SK-N-SH (cell line): ENCODE measurements at regions not wholly inside any gene's neighbourhood (a gene's known extent, or its start where the extent isn't known, plus 50 kb on each side); places are given as distances from the start of the nearest gene placed in this dataset.

Experiments used
- GABPA ChIP-seq: IDR thresholded peaks from 2 replicates; pipeline ENCODE4 v1.4.0; 2012; ENCODE audit warnings: low read depth, mild to moderate bottlenecking
- GATA2 ChIP-seq: sonication (generic); formaldehyde crosslinking; IDR thresholded peaks from 2 replicates; pipeline ENCODE4 v1.5.0; 2020; ENCODE audit warnings: mild to moderate bottlenecking, missing genetic modification reagents
- NFIC ChIP-seq: IDR thresholded peaks from 2 replicates; pipeline ENCODE4 v1.4.0; 2012; ENCODE audit warnings: borderline replicate concordance
- PBX3 ChIP-seq: IDR thresholded peaks from 2 replicates; pipeline ENCODE4; 2012
- POLR2AphosphoS5 ChIP-seq: IDR thresholded peaks from 2 replicates; pipeline ENCODE4 v1.6.1; 2012; ENCODE audit warnings: low read depth, low read length
- RAD21 ChIP-seq: IDR thresholded peaks from 2 replicates; pipeline ENCODE4 v1.6.1; 2012; ENCODE audit warnings: mild to moderate bottlenecking, low read length
- REST ChIP-seq: IDR thresholded peaks from 2 replicates; pipeline ENCODE4 v1.6.1; 2012; ENCODE audit warnings: mild to moderate bottlenecking, low read depth, low read length, moderate library complexity
- RFX5 ChIP-seq: IDR thresholded peaks from 2 replicates; pipeline ENCODE4 v1.6.1; 2012; ENCODE audit warnings: mild to moderate bottlenecking, improper control_type of control experiment, low read length
- RXRA ChIP-seq: IDR thresholded peaks from 2 replicates; pipeline ENCODE4 v1.4.0; 2012; ENCODE audit warnings: low read depth, mild to moderate bottlenecking, borderline replicate concordance
- TEAD4 ChIP-seq: IDR thresholded peaks from 2 replicates; pipeline ENCODE4 v1.4.0; 2012; ENCODE audit warnings: mild to moderate bottlenecking, borderline replicate concordance; ENCODE audit not compliant: insufficient read depth
- TF ChIP-seq, protein P1 (sequence below): fragments of 150-350 bp; IDR thresholded peaks from 2 replicates; pipeline ENCODE4 v1.6.1; 2017; ENCODE audit warnings: antibody characterized with exemption, low read length, low read depth, borderline replicate concordance
- TF ChIP-seq, protein P2 (sequence below): fragments of 200-600 bp; sonication (generic); IDR thresholded peaks from 2 replicates; pipeline ENCODE4 v1.6.1; 2017; ENCODE audit warnings: antibody characterized with exemption, mild to moderate bottlenecking, moderate library complexity

DNA sequence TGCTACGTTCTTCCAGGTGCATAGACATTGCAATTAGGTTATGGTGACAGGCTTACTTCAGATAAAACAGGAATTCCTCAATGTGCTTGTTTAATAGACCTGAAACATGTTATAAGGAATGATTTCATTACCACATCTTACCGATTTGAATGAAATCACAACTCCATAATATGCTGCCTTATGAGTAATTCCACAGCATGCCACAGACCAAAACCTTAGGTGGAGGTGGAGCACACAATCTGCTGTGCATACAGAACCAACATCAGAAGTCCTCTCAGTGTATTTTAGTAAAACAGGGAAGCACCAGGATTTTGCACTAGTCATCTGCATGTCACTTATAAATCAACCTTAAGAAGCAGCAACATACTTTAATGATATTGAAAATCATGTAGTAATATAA lies 148.9 kb upstream of the TSHZ2 start:
- TF ChIP-seq RFX5 (no peak), RAD21 (no peak), TEAD4 (no peak), REST (no peak), POLR2AphosphoS5 (no peak), RXRA (no peak), GATA2 (no peak), GABPA (no peak), NFIC (no peak), PBX3 (no peak)
- TF ChIP-seq, protein P1, sequence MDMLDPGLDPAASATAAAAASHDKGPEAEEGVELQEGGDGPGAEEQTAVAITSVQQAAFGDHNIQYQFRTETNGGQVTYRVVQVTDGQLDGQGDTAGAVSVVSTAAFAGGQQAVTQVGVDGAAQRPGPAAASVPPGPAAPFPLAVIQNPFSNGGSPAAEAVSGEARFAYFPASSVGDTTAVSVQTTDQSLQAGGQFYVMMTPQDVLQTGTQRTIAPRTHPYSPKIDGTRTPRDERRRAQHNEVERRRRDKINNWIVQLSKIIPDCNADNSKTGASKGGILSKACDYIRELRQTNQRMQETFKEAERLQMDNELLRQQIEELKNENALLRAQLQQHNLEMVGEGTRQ = no peak
- TF ChIP-seq, protein P2, sequence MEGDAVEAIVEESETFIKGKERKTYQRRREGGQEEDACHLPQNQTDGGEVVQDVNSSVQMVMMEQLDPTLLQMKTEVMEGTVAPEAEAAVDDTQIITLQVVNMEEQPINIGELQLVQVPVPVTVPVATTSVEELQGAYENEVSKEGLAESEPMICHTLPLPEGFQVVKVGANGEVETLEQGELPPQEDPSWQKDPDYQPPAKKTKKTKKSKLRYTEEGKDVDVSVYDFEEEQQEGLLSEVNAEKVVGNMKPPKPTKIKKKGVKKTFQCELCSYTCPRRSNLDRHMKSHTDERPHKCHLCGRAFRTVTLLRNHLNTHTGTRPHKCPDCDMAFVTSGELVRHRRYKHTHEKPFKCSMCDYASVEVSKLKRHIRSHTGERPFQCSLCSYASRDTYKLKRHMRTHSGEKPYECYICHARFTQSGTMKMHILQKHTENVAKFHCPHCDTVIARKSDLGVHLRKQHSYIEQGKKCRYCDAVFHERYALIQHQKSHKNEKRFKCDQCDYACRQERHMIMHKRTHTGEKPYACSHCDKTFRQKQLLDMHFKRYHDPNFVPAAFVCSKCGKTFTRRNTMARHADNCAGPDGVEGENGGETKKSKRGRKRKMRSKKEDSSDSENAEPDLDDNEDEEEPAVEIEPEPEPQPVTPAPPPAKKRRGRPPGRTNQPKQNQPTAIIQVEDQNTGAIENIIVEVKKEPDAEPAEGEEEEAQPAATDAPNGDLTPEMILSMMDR = no peak
